Peyer's patch (tissue), 4 donors: ENCODE measurements at regions not wholly inside any gene's neighbourhood (a gene's known extent, or its start where the extent isn't known, plus 50 kb on each side); places are given as distances from the start of the nearest gene placed in this dataset.

Source experiments
- POLR2A ChIP-seq, 2 donors: fragments of 450-650 bp; IDR thresholded peaks; one replicate each; pipeline ENCODE4 v1.5.1; 2017; ENCODE audit warnings: antibody characterized with exemption in 2 of 2, mild to moderate bottlenecking in 2 of 2, moderate library complexity in 2 of 2
- TF ChIP-seq, protein P1 (sequence below), 6 experiments: fragments of 450-650 bp in 4 of 6; fragments of 200-600 bp in 2 of 6; sonication (generic) in 1 of 6; IDR thresholded peaks; one replicate each; pipeline ENCODE4 v1.5.1; 2017 to 2019; ENCODE audit warnings: antibody characterized with exemption in 6 of 6, mild to moderate bottlenecking in 3 of 6, moderate library complexity in 1 of 6

DNA sequence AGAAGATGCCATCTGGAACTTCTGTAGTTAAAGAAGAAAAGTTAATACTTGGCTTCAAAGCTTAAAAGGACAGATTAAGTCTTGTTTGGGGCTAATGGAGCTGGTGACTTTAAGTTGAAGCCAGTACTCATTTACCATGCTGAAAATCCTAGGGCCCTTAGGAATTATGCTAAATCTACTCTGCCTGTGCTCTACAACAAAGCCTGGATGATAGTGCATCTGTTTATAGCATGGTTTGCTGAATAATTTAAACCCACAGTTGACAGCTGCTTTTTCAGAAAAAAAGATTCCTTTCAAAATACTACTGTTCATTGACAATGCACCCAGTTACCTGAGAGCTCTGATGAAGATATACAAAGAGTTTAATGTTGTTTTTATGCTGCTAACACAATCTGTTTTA, 393.5 kb downstream of the MAT2B start:
- TF ChIP-seq, protein P1, sequence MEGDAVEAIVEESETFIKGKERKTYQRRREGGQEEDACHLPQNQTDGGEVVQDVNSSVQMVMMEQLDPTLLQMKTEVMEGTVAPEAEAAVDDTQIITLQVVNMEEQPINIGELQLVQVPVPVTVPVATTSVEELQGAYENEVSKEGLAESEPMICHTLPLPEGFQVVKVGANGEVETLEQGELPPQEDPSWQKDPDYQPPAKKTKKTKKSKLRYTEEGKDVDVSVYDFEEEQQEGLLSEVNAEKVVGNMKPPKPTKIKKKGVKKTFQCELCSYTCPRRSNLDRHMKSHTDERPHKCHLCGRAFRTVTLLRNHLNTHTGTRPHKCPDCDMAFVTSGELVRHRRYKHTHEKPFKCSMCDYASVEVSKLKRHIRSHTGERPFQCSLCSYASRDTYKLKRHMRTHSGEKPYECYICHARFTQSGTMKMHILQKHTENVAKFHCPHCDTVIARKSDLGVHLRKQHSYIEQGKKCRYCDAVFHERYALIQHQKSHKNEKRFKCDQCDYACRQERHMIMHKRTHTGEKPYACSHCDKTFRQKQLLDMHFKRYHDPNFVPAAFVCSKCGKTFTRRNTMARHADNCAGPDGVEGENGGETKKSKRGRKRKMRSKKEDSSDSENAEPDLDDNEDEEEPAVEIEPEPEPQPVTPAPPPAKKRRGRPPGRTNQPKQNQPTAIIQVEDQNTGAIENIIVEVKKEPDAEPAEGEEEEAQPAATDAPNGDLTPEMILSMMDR (IDR thresholded peaks at IDR 0.05) = no peak
- TF ChIP-seq POLR2A (IDR thresholded peaks at IDR 0.05) = no peak
